Naive thymus-derived CD4-positive, alpha-beta T cell (primary cell): ENCODE measurements at regions not wholly inside any gene's neighbourhood (a gene's known extent, or its start where the extent isn't known, plus 50 kb on each side); places are given as distances from the start of the nearest gene placed in this dataset.

Experiments used
- ATAC-seq: fragments of 150-1000 bp; cut with Tn5 transposase; 2 replicates; pipeline ENCODE4 v1.10.0; 2021; ENCODE audit warnings: mild to moderate bottlenecking, moderate library complexity
- CTCF ChIA-PET: fragments of 350-600 bp; sonication (Branson Sonifier 250); formaldehyde crosslinking; loops from one replicate; lab custom pipeline; 2021; ENCODE audit warnings: antibody characterized with exemption; lab: Charles Lee
- POLR2A ChIA-PET: fragments of 350-600 bp; sonication (Branson Sonifier 250); formaldehyde crosslinking; loops from one replicate; lab custom pipeline; 2021; ENCODE audit warnings: antibody characterized with exemption, inconsistent platforms; lab: Charles Lee
- DNase-seq, 9 donors: peaks; one replicate each; pipeline versions ENCODE4 v3.0.0 to v3.0.0-alpha.2; 2020 to 2022; ENCODE audit warnings: mixed read lengths in 1 of 9
- H3K27ac ChIP-seq: one replicate; pipeline ENCODE4 v1.7.0; 2013; ENCODE audit warnings: mild to moderate bottlenecking, low read depth, low read length, moderate library complexity
- H3K27me3 ChIP-seq, 2 donors: one replicate each; pipeline ENCODE4 v1.7.0; 2013; ENCODE audit warnings: low read length in 2 of 2, mild to moderate bottlenecking in 2 of 2, moderate library complexity in 2 of 2; ENCODE audit not compliant: control insufficient read depth in 2 of 2, insufficient read depth in 2 of 2
- H3K36me3 ChIP-seq, 3 experiments: 1 replicate in 2 of 3; 2 replicates in 1 of 3; pipeline ENCODE4 v1.7.0; 2013; ENCODE audit warnings: low read length in 3 of 3, mild to moderate bottlenecking in 3 of 3, moderate library complexity in 1 of 3; ENCODE audit not compliant: insufficient read depth in 3 of 3, control insufficient read depth in 2 of 3
- H3K4me1 ChIP-seq, 2 donors: one replicate each; pipeline ENCODE4 v1.7.0; 2013; ENCODE audit warnings: low read length in 2 of 2, mild to moderate bottlenecking in 2 of 2, moderate library complexity in 1 of 2; ENCODE audit not compliant: control insufficient read depth in 2 of 2, insufficient read depth in 2 of 2
- H3K4me3 ChIP-seq: 2 replicates; pipeline ENCODE4 v1.7.0; 2013; ENCODE audit warnings: mild to moderate bottlenecking, low read length
- H3K9me3 ChIP-seq, 3 experiments: 1 replicate in 2 of 3; 2 replicates in 1 of 3; pipeline ENCODE4 v1.7.0; 2013; ENCODE audit warnings: low read length in 3 of 3; ENCODE audit not compliant: control insufficient read depth in 2 of 3
- H3K27ac Mint-ChIP-seq, 9 donors: one replicate each; pipeline ENCODE4 v1.8.0; 2020 to 2022; ENCODE audit warnings: mixed read lengths in 9 of 9, mild to moderate bottlenecking in 8 of 9, moderate library complexity in 5 of 9, inconsistent platforms in 2 of 9
- H3K27me3 Mint-ChIP-seq, 5 donors: one replicate each; pipeline ENCODE4 v1.8.0; 2021 to 2022; ENCODE audit warnings: mixed read lengths in 5 of 5, mild to moderate bottlenecking in 1 of 5
- H3K36me3 Mint-ChIP-seq, 5 donors: one replicate each; pipeline ENCODE4 v1.8.0; 2020 to 2022; ENCODE audit warnings: mixed read lengths in 5 of 5, mild to moderate bottlenecking in 3 of 5, inconsistent platforms in 1 of 5
- H3K4me1 Mint-ChIP-seq, 7 donors: one replicate each; pipeline ENCODE4 v1.8.0; 2020 to 2022; ENCODE audit warnings: mixed read lengths in 7 of 7, mild to moderate bottlenecking in 3 of 7, inconsistent platforms in 1 of 7
- H3K4me3 Mint-ChIP-seq, 10 donors: one replicate each; pipeline ENCODE4 v1.8.0; 2020 to 2022; ENCODE audit warnings: mild to moderate bottlenecking in 10 of 10, mixed read lengths in 10 of 10, moderate library complexity in 6 of 10, inconsistent platforms in 2 of 10
- H3K9me3 Mint-ChIP-seq, 11 donors: one replicate each; pipeline ENCODE4 v1.8.0; 2020 to 2022; ENCODE audit warnings: mixed read lengths in 11 of 11, mild to moderate bottlenecking in 4 of 11, inconsistent platforms in 1 of 11, moderate library complexity in 1 of 11
- intact Hi-C, 2 donors: fragments of 100-400 bp; cut with micrococcal nuclease; formaldehyde crosslinking; loops; one replicate each; pipeline ENCODE4 v1.15.1; 2023

- no peak for ATAC-seq
- no peak overlapping the region for H3K27ac Mint-ChIP-seq
Measured at GRCh38 chr4:34193451-34194154, 2050.7 kb downstream of the ARAP2 start.

GRCh38 chr4:34194585-34194984 is 2049.7 kb downstream of the ARAP2 start:
- ATAC-seq (no peak), DNase-seq (no peak)
- H3K4me1 ChIP-seq, result no peaks in the 10 kb centered on the region
- Mint-ChIP-seq H3K27ac (no peak overlapping the region), H3K27me3 (no peaks in the 10 kb centered on the region), H3K36me3 (no peaks in the 10 kb centered on the region), H3K4me3 (no peak overlapping the region), H3K9me3 (peaks cover 0 to 7% (median 0%) of the 10 kb centered on the region in 11 donors), H3K4me1 (no peaks in the 10 kb centered on the region)
- H3K27ac ChIP-seq, result no peak overlapping the region
- no peaks in the 10 kb centered on the region for H3K36me3 ChIP-seq
- H3K4me3 ChIP-seq, result no peak overlapping the region
- no peaks in the 10 kb centered on the region for H3K9me3 ChIP-seq
- H3K27me3 ChIP-seq, result no peaks in the 10 kb centered on the region
- ChIA-PET POLR2A (no interaction called here), CTCF (no interaction called here)
- intact Hi-C loops, result loop anchor here in 1 of 2 donors (10.0 kb wide), 1 partner anchor 60 kb away; no protein-coding TSS in a partner anchor

More at GRCh38 chr4:34193451-34194154, 2050.7 kb downstream of the ARAP2 start:
- Histone ChIP-seq H3K27ac (no peak overlapping the region), H3K4me3 (no peak overlapping the region), H3K9me3 (no peaks in the 10 kb centered on the region), H3K27me3 (no peaks in the 10 kb centered on the region), H3K36me3 (no peaks in the 10 kb centered on the region), H3K4me1 (no peaks in the 10 kb centered on the region)
- no peak for DNase-seq
- Mint-ChIP-seq H3K9me3 (peaks cover 0 to 7% (median 0%) of the 10 kb centered on the region in 11 donors), H3K27me3 (no peaks in the 10 kb centered on the region), H3K36me3 (no peaks in the 10 kb centered on the region), H3K4me3 (no peak overlapping the region), H3K4me1 (no peaks in the 10 kb centered on the region)
- POLR2A ChIA-PET, result no interaction called here
- intact Hi-C loops, result loop anchor here in 1 of 2 donors (10.0 kb wide), 1 partner anchor 61 kb away; no protein-coding TSS in a partner anchor
- CTCF ChIA-PET, result no interaction called here

GRCh38 chr4:34196375-34196774 is 2047.9 kb downstream of the ARAP2 start:
- DNase-seq, result no peak
- intact Hi-C loops, result loop anchor here in 1 of 2 donors (10.0 kb wide), 1 partner anchor 58 kb away; no protein-coding TSS in a partner anchor
- POLR2A ChIA-PET, result no interaction called here
- CTCF ChIA-PET, result no interaction called here
- no peak overlapping the region for H3K4me3 ChIP-seq
- no peak overlapping the region for H3K27ac ChIP-seq
- H3K4me1 ChIP-seq, result no peaks in the 10 kb centered on the region
- H3K27me3 ChIP-seq, result no peaks in the 10 kb centered on the region
- no peaks in the 10 kb centered on the region for H3K4me1 Mint-ChIP-seq
- H3K36me3 Mint-ChIP-seq, result no peaks in the 10 kb centered on the region
- H3K4me3 Mint-ChIP-seq, result no peak overlapping the region
- no peaks in the 10 kb centered on the region for H3K36me3 ChIP-seq
- H3K27ac Mint-ChIP-seq, result no peak overlapping the region
- H3K9me3 ChIP-seq, result no peaks in the 10 kb centered on the region
- ATAC-seq, result no peak
- H3K9me3 Mint-ChIP-seq, result peaks cover 0 to 12% (median 5%) of the 10 kb centered on the region in 11 donors
- H3K27me3 Mint-ChIP-seq, result no peaks in the 10 kb centered on the region

- H3K27me3 Mint-ChIP-seq, result no peaks in the 10 kb centered on the region
- intact Hi-C loops, result loop anchor here in 1 of 2 donors (10.0 kb wide), 1 partner anchor 56 kb away; no protein-coding TSS in a partner anchor
- ATAC-seq, result no peak
- no peaks in the 10 kb centered on the region for H3K36me3 ChIP-seq
- no peaks in the 10 kb centered on the region for H3K36me3 Mint-ChIP-seq
- no peak overlapping the region for H3K4me3 ChIP-seq
- ChIA-PET CTCF (no interaction called here), POLR2A (no interaction called here)
- H3K27me3 ChIP-seq, result no peaks in the 10 kb centered on the region
- H3K9me3 Mint-ChIP-seq, result peaks cover 0 to 16% (median 8%) of the 10 kb centered on the region in 11 donors
- H3K4me1 Mint-ChIP-seq, result no peaks in the 10 kb centered on the region
- no peaks in the 10 kb centered on the region for H3K4me1 ChIP-seq
- no peak overlapping the region for H3K27ac Mint-ChIP-seq
- H3K27ac ChIP-seq, result no peak overlapping the region
- DNase-seq, result no peak
- no peak overlapping the region for H3K4me3 Mint-ChIP-seq
- H3K9me3 ChIP-seq, result no peaks in the 10 kb centered on the region
Measured at GRCh38 chr4:34198966-34199365, 2045.3 kb downstream of the ARAP2 start.

GRCh38 chr4:34200535-34200934 is 2043.8 kb downstream of the ARAP2 start:
- ChIA-PET POLR2A (no interaction called here), CTCF (no interaction called here)
- H3K4me1 ChIP-seq, result no peaks in the 10 kb centered on the region
- H3K36me3 Mint-ChIP-seq, result no peaks in the 10 kb centered on the region
- no peaks in the 10 kb centered on the region for H3K27me3 ChIP-seq
- intact Hi-C loops, result no loop called here
- H3K36me3 ChIP-seq, result no peaks in the 10 kb centered on the region
- H3K27ac ChIP-seq, result no peak overlapping the region
- no peak overlapping the region for H3K4me3 Mint-ChIP-seq
- H3K4me3 ChIP-seq, result no peak overlapping the region
- H3K27ac Mint-ChIP-seq, result no peak overlapping the region
- ATAC-seq (no peak), DNase-seq (no peak)
- peaks cover 0 to 21% (median 10%) of the 10 kb centered on the region in 11 donors for H3K9me3 Mint-ChIP-seq
- no peaks in the 10 kb centered on the region for H3K4me1 Mint-ChIP-seq
- H3K27me3 Mint-ChIP-seq, result no peaks in the 10 kb centered on the region
- no peaks in the 10 kb centered on the region for H3K9me3 ChIP-seq

GRCh38 chr4:34202154-34202553 is 2042.2 kb downstream of the ARAP2 start:
- H3K4me1 ChIP-seq, result no peaks in the 10 kb centered on the region
- H3K27me3 ChIP-seq, result no peaks in the 10 kb centered on the region
- no peaks in the 10 kb centered on the region for H3K36me3 ChIP-seq
- no peak overlapping the region for H3K27ac ChIP-seq
- no peaks in the 10 kb centered on the region for H3K4me1 Mint-ChIP-seq
- H3K27ac Mint-ChIP-seq, result no peak overlapping the region
- no peak for DNase-seq
- H3K9me3 Mint-ChIP-seq, result peaks cover 2 to 21% (median 10%) of the 10 kb centered on the region in 11 donors
- ChIA-PET POLR2A (no interaction called here), CTCF (no interaction called here)
- no peak overlapping the region for H3K4me3 Mint-ChIP-seq
- H3K4me3 ChIP-seq, result no peak overlapping the region
- ATAC-seq, result no peak
- peaks cover 0 to 4% (median 0%) of the 10 kb centered on the region in 3 experiments for H3K9me3 ChIP-seq
- no peaks in the 10 kb centered on the region for H3K36me3 Mint-ChIP-seq
- intact Hi-C loops, result no loop called here
- H3K27me3 Mint-ChIP-seq, result no peaks in the 10 kb centered on the region

GRCh38 chr4:34220601-34221000 is 2023.7 kb downstream of the ARAP2 start:
- POLR2A ChIA-PET, result no interaction called here
- intact Hi-C loops, result no loop called here
- DNase-seq (no peak), ATAC-seq (no peak)
- Mint-ChIP-seq H3K36me3 (no peaks in the 10 kb centered on the region), H3K27me3 (no peaks in the 10 kb centered on the region), H3K4me3 (no peak overlapping the region), H3K4me1 (no peaks in the 10 kb centered on the region), H3K27ac (no peak overlapping the region), H3K9me3 (peaks cover 0 to 26% (median 4%) of the 10 kb centered on the region in 11 donors)
- Histone ChIP-seq H3K4me3 (no peak overlapping the region), H3K4me1 (no peaks in the 10 kb centered on the region), H3K36me3 (no peaks in the 10 kb centered on the region), H3K9me3 (no peaks in the 10 kb centered on the region), H3K27me3 (no peaks in the 10 kb centered on the region), H3K27ac (no peak overlapping the region)
- CTCF ChIA-PET, result no interaction called here
